ENCODE measurements at regions not wholly inside any gene's neighbourhood (a gene's known extent, or its start where the extent isn't known, plus 50 kb on each side); places are given as distances from the start of the nearest gene placed in this dataset.

DNA sequence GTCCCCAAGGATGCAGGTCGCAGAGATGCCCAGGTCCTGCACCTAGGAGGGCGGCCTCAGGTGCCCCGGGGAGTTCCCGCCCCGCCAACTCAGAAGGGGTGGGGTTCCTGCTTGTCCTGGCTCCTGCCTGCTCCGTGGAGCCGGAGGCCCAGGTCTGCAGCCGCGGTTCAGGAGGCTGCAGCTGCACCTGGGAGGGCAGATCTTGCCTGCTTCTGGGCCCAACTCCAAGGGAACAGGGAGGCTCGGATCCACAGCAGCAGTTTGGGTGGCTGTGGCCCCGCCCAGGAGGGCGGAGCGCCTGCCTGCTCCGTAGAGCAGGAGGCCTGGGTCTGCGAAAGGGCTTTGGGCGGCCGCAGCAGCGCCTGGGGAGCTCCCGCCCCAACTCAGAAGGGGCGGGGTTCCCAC lies 108.2 kb upstream of the EGR2 start:
- DNase-seq = no peak

DNA sequence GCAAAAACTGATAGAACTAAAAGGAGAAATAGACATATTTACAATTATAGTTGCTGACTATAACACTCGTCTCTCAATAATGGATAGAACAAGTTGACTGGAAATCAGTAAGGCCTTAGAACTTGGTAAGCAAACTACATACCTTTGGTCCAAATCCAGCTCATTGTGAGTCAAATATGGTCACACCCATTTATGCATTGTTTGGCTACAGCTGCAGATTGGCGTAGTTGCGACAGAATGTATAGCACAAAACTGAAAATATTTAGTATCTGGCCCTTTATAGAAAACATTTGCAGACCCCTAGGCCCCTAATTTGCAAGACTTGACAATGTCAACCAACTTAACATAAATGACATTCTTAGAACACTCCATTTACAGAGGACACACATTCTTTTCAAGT lies 103.6 kb upstream of the EGR2 start:
- DNase-seq = no peak

DNA sequence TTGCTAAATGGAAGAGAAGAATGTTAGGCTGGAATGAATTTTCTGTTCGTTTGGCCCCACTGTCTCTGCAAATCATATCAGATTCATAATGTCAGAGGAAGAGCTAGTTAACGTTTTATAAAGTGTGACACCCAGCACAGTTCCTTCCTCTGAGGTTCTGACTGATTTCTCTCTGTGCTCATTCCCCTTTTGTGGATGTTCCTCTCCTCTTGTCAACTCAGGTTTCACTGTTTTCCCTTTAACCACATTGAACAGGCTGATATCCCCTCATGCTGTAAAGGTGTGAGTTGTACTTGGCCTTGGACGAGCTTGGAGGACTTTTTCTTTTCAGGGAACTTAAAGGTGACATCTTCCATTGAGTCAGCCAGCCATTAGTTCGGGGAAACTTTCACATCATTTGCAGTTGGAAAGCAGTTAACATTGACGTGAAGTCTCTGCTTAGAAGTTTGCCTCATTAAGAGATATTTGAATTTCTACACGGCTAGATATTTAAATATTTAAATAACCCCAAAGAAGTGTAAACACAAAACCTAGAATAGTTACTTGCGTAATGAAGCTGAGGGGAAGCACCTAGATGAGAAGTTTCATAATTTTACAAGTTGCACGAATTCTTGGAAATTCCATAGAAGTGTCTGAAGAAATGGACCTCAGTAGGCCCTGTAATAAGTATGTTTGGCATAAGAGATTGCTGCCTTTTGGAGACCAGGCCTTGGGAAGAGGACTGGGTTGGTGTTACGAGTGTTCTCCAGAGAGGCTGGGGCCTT lies 101.5 kb upstream of the EGR2 start:
- no peak for DNase-seq

DNA sequence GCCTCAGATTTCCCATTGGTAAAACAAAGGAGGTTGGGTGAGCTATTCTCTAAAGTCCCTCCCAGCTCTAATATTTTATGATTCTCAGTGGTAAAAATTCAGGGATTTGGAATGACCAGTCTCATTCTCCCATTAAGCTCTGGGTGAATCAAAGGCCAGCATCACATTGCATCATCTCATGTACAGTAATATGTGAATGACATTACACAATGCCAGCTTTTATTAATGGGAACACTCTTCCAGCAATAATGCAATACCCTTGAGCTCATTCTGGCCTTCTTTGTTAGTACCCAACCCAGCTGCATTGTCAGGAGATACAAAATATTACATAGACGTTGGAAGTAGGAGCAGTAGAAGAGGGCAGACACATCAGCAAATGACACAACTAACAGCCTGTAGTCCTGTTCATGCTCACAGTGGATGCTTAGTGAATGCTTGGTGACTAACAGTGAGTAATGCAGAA lies 100.0 kb upstream of the EGR2 start:
- no peak for DNase-seq

DNA sequence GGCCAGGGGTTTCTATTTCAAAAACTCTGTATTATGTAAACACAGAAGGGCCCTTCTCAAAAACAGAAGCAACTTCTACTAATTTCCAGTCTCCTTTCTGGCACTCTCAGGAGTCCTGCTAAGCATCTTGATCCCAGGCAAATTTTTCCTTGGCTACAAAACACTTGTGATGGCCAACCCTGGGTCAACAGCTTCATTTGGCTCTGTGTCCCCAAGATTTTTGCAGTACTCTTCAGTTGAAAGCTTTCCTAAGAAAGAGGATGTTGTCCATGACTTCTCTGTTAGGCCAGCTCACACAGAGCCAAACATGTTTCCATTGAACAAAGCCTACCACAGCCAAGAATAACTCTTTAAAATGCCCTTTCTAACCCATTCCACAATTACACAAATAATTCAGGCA lies 99.0 kb upstream of the EGR2 start:
- DNase-seq = no peak

DNA sequence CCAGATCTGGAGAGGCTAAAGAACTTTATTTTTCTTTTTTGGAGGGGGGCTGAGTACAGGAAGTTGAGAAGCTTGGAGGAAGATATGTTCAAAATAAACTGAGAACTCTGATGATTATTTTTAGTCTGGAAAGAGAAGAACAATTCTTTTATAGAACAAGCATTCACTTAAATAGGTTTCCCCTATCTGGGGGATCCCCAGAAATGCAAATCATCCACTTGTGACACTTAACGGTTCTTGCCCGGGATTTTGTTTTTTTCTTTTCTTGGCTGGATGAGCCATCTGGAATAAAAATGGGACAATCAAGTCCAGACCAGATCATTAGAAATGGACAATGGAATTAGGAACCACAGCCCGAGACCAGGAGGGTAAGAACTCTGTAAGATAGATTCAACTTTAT lies 95.9 kb upstream of the EGR2 start:
- DNase-seq = no peak

DNA sequence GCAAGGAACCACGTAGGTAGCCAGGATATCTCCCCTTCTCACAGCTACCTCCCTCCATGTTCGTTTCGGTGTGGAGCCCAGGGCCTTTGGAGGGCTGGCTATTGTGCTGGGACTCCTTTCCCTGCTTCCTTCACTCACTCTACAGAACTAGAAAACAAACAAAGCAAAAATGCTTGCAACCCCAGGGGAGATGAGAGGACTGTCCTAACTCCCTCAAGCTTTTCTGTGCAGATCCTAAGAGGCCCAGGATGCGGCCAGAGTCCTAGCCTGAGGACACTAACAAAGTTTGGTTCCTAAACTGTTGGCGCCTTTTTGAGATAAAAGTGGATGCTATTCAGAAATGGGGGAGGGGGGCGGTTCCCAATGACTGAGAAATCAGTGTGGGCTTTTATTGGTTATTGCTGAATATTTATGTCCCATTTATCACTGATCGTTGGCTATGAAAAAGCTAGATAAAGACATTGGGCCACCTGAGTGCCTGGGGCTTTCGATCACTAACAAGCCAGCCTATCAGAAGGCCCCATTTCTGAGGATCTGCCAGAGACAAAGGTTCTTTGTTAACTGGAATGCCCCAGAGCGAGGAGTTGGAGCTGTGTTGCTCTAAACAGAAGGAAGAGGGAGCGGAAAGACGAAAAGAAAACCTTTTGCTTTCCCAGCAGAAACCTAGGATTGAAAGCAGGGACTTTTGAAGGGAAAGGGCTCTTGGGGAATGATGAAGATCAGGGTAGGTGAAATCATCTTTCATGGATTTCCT lies 95.2 kb upstream of the EGR2 start:
- no peak for DNase-seq

DNA sequence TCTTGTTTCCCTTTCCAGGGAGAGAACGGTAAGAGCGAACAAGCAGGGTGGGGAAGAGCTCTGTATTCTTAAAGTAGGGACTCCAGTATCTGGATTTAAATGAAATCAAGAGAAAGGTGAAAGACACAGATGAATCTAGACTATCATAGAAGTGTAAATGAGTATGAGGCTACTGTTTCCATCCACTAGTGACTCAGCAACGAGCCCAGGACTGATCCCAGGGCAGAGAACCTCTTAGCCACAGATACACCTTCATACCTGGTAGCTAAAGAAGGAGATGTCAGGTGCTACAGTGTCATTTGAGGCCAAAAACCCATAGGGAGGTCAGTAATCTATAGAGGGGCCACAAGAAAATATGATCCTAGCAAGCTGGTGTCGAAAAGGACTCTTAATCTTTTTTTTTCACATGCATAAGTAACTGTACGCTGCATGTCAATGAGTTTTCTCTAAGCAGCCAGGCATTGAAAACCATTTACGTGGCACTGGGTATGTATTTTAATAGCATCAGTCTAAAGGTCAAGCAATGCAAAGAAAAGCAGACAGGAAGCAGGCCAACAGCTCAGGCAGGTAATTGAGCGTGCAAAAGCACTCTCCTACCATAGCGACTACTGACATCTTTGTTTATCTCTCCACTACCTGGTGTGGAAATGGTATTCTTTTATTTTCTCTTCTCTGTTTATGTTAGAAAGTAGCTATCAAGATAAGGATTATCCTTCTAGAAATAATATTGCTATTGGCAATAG lies 91.5 kb upstream of the EGR2 start:
- no peak for DNase-seq

DNA sequence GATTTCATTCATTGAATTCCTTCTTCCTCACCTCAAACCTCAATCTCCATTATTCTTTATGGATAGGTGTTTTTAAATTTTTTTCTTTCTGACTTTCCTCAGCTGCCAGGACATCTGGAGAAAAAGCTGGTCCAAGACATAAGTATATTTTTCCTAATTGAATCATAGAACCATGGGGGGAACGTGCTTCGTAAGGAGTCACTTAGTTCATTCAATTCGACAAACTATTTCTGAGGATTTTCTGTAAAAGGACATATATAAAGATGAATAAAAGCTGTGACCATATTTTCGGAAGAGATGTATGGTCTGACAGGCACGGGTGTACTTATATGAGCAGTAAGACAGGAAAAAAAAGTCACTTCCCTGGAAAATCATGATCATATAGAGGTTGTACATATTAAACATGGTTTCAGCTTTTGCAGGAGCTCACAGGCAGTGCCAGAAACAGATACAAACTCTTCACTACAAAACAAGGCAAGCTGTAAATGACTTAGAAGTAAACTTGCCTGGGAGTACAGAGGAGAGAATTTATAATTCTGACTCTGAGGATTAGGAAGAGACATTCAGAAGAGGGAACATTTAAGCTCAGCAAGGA lies 88.2 kb upstream of the EGR2 start:
- DNase-seq = no peak

DNA sequence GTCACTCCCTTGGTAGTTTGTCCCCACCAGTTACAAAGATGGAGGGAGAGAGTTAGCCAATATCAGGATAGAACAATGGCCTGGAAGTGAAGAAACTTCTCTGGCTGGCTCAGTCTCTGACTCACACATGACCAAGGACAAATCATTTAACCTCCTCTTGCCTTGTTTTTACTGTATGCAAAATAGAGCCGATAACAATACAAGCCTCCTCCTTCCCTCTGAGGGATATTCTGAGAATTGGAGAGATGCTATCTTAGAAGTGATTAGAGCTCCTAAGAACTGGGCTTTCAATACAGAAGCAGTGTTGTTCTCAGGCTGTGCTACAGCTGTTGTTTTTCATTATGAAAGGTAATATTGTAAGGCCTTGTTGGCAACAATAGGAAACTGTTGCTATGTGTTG lies 87.7 kb upstream of the EGR2 start:
- DNase-seq = no peak

DNA sequence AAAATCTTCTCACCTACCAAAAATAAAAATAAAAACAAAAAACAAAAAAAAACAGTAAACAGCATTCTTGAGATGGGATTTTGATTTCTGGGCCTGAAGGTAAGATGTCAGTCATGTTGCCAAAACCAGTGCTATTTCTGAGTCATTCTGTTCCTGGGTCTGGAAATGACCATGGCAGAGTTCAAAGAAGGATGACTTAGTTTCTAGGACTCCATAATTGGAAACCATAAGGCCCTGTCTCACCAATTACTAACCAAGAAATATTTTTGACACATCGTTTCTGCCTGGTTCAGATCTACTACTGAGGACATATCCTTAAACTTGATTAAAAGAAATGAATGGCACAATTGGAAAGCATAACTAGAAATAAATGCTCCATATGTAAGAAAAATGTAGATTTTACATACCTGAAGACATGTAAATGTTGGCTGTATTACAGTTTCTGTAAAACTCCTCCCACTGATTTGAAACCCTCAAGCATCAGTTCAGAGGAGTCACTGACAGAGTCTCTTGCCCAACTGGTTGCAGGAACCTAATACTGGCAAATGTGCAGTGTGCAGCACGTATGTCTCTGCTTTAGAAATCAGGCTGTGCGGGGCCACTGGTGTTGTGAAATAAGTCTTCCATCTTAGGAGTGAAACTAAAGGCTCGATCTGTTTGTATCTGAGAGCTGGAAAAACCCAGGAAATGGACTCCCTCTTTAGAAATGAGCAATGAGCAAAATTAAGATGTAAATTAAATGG lies 84.8 kb upstream of the EGR2 start:
- no peak for DNase-seq

DNA sequence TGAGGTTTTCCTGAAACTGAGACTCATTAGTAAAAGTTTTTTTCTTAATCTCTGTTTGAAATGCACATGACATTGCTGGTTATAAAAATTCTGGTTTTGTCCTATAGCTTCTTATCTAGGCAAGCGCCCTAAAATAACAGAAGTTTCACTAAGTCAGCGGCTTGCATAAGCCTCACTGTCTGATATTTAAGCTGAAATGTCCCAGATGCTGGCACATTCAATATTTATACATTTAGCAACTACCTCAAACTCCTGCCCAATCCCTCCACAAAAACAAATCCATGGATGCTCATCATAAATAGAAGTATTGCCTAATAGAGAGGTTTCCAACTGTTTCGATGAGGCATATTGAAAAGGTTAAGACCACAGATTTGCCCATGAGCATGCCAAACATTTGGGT lies 83.1 kb upstream of the EGR2 start:
- no peak for DNase-seq

DNA sequence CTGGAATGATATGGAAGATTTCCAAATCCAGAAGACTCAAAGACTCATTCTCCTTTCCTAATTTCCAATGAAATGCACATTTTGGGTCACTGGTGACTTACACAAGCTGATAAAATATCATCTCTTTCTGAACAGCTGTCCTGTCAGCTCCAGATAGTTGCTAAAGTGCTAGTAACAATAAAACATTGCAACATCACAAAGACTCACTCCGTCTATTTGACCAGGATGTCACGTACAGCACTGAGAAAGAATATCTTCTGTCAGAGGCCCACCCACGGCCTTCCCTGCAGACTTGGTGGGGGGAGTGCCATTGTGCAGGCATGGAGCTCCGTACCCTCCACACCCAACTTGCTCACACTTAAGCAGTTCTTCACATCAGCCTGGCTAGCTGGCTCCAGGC lies 78.9 kb upstream of the EGR2 start:
- no peak for DNase-seq

DNA sequence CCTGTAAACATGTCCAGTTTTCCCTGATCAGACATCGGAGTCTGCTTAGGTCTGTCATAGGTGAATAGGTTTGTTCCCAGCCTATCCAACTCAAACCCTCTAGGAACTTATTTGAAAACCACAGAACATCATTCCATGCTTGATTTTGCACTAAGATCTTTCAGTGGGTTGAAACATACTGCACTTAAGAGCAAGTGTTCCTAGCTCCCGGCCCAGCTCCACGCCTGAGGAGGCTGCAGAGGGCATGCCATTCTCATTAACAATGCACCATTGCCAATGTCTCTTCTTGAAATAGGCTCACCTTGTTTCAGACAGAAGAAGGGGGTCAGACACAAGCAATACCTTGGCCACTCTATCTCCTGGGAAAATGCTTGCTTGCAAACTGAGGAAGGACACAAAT lies 78.0 kb upstream of the EGR2 start:
- DNase-seq = no peak

DNA sequence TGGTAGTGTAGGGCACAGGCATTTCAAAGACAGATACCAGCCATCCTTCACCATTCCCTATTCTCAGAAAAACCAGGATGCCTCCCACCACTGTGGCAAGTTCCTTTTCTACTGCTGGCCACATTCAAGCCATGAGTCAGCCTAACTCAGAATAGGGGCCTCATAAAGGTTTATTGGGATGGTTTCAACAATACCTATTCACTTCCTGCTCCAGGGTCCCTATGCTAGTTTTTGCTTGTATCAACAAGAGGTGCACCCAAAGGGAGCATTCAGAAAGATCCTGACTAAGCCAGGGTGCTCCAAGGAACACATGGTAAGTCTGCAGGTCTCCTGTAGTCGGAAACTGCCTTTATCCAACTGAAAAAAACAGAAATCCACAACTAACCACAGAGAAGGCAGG lies 76.9 kb upstream of the EGR2 start:
- no peak for DNase-seq

DNA sequence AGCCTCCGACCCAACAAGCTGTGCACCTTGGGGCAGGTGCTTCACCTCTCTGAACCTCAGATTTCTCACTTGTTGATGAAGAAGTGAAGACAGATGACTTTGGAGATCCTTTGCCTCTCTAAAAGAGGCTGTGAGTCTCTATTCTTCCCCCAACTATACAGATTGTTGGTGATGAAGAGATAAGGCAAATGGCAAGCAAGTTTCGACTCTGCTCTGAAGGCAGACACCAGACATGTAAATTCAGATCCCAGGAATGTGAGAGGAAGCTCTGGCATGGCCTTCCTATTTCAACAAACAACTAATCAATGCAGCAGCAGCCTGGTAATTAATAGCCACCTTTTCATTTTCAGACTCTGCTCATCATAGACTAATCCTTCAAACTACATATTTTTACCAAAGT lies 74.2 kb upstream of the EGR2 start:
- no peak for DNase-seq

DNA sequence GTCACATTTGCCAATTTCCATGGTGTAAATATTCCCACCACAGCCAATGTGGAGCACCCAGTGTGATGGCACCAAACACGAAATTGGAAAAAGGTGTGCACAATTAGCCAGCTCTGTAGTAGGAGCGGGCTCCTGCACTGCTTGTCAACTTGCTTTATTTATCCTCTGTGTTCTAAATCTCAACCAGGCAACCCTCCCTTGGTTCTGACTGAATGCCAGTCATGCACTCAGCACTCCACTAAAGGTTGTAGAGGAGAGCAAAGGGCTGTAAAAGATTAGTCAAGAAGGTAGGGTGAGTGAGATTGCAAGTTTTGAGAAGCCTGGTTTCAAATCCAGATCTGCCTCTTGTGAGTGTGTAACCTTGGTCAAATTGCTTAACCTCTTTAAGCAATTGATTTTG lies 71.5 kb upstream of the EGR2 start:
- DNase-seq = no peak

DNA sequence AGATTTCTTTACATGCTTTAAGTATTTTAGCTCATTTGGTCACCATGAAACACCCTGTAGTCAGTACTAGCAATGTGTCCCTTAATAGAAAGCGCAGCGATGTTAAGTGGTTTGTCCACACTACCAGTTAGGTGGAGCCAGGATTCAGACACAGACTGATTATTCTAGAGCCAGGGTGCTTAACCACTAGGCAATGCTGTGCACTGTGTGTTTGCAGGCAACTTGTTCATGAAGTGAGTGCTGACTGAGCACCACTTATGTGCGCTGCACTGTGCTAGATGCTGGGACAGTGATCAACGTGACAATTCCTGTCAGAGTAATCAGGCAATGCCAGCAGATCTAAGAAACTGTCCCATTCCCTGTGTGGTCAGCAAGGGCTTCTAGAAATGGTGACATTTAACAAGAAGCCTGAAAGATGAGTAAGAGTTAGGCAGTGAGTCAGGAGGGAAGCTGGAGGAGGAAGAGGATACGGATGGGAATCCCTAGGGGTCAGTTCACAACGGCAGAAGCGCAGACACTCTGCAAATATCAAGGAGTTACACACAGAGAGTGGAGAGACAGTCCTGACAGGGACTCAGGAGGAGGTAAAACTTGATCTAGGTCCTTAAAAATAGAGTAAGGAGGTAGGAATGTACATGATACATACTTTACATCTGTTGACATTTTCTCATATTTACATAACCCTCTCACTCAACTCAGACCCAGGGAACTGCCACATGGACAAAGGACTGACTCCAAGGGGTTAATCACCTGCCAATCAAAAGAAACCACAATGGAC lies 69.7 kb upstream of the EGR2 start:
- DNase-seq = no peak

DNA sequence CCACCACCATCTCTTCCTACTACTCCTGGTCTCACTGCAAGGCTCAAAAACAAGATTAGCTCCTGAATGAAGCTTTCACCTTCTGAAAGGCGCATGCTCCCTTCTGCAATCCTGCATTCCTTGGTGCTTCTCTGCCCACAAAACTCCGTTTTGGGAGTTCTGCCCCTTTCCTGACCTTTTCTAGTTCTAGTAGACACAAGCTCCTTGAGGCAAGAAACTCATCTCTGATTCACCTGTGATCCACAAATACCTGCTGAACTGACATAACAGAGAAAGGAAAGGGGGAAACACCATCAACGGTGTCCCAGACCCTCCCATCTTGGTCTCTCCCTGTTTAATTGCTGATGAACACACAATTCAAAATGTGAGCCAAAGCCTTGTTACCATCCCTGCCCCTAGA lies 64.0 kb upstream of the EGR2 start:
- DNase-seq = no peak

DNA sequence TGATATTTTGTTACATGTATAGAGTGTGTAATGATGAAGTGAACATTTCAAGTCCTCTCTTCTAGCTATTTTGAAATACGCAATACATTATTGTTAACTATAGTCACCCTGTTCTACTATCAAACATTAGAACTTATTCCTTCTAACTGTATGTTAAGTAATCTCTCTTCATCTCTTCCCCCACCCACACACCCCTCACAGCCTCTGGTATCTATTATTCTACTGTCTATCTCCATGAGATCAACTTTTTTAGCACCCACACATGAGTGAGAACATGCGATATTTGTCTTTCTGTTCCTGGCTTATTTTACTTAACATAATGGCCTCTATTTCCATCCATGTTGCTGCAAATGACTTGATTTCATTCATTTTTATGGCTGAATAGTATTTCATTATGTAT lies 57.7 kb upstream of the EGR2 start:
- DNase-seq = peak; percentile 12 to 16

DNA sequence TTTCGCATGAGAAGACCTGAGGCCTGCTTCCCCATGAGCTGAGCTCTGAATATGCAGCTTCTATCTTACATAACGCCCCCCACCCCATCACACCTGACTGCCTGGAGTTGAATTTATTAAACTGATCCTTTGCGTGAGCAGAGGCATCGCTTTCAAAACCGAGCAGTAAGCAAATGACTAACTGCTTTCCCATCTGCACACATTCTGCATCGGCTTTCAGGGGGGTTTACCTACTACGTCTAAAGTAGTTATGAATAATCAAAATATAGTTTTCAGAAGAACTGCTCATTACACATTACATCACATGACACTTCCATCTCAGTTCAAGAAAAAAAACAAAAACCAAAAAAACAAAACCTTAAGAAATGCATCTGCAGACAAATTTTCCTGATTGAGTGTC lies 54.7 kb upstream of the EGR2 start:
- no peak for DNase-seq

DNA sequence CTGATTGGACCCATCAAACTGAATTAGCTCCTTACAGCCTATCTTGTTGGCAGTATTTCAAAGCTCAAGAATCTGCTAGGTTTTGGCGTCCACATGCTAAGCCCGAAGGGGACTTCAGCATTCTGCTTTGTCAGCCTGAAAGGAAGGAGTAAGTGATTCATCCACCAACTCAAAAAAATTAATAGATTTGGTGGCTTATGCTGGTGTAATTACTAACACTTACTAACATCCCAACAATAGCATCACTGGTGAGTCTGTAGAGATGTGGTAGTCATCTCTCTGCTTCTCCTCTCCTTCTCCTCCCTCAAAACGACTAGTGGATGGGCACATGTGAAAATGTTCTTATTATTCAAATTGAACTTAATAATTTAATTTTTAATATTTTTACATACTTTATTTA lies 53.8 kb upstream of the EGR2 start:
- no peak for DNase-seq

All from stimulated activated CD4-positive, alpha-beta T cell treated with anti-CD3 and anti-CD28 coated beads, Interleukin-4, amount 100 ng/mL, for 4 hours (primary cell).